Sigmoid colon (tissue), 4 donors: ENCODE measurements at regions not wholly inside any gene's neighbourhood (a gene's known extent, or its start where the extent isn't known, plus 50 kb on each side); places are given as distances from the start of the nearest gene placed in this dataset.
"Not testable (repeated sequence)": the region's sequence is repeated elsewhere in the genome, so short reads cannot be mapped to it uniquely, and the experiment has no call there.

Experiments
- POLR2A ChIP-seq, 2 donors: fragments of 450-650 bp; IDR thresholded peaks; one replicate each; pipeline ENCODE4 v1.6.1; 2016; ENCODE audit warnings: antibody characterized with exemption in 2 of 2, mild to moderate bottlenecking in 2 of 2, moderate library complexity in 2 of 2
- POLR2AphosphoS5 ChIP-seq, 4 donors: sonication (generic); formaldehyde crosslinking; IDR thresholded peaks; one replicate each; pipeline ENCODE4 v1.6.1; 2017; ENCODE audit warnings: antibody characterized with exemption in 4 of 4
- TF ChIP-seq, protein P1 (sequence below), 4 experiments: fragments of 450-650 bp in 3 of 4; fragments of 200-600 bp in 1 of 4; IDR thresholded peaks; one replicate each; pipeline ENCODE4 v1.5.1; 2016 to 2019; ENCODE audit warnings: antibody characterized with exemption in 4 of 4, mild to moderate bottlenecking in 3 of 4, moderate library complexity in 2 of 4

DNA sequence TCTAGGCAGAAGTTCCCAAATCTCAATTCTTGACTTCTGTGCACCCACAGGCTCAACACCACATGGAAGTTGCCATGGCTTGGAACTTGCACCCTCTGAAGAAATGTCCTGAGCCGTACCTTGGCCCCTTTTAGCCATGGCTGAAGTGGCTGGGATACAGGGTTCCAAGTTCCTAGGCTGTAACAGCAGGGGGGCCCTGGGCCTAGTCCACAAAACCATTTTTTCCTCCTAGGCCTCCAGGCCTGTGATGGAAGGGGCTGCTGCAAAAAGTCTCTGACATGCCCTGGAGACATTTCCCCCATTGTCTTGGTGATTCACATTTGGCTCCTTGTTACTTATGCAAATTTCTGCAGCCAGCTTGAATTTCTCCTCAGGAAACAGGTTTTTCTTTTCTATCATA lies 122.4 kb upstream of the NECTIN3 start:
- not testable (repeated sequence) for TF ChIP-seq POLR2A, POLR2AphosphoS5 (IDR thresholded peaks at IDR 0.05)
- TF ChIP-seq, protein P1, sequence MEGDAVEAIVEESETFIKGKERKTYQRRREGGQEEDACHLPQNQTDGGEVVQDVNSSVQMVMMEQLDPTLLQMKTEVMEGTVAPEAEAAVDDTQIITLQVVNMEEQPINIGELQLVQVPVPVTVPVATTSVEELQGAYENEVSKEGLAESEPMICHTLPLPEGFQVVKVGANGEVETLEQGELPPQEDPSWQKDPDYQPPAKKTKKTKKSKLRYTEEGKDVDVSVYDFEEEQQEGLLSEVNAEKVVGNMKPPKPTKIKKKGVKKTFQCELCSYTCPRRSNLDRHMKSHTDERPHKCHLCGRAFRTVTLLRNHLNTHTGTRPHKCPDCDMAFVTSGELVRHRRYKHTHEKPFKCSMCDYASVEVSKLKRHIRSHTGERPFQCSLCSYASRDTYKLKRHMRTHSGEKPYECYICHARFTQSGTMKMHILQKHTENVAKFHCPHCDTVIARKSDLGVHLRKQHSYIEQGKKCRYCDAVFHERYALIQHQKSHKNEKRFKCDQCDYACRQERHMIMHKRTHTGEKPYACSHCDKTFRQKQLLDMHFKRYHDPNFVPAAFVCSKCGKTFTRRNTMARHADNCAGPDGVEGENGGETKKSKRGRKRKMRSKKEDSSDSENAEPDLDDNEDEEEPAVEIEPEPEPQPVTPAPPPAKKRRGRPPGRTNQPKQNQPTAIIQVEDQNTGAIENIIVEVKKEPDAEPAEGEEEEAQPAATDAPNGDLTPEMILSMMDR (IDR thresholded peaks at IDR 0.05) = not testable (repeated sequence)
